CD4-positive, alpha-beta T cell treated with Interleukin-17A for 1 hour (primary cell): ENCODE measurements at regions not wholly inside any gene's neighbourhood (a gene's known extent, or its start where the extent isn't known, plus 50 kb on each side); places are given as distances from the start of the nearest gene placed in this dataset.

ENCODE experiments used
- DNase-seq: peaks from one replicate; pipeline ENCODE4 v3.0.0-alpha.2; 2020

DNA sequence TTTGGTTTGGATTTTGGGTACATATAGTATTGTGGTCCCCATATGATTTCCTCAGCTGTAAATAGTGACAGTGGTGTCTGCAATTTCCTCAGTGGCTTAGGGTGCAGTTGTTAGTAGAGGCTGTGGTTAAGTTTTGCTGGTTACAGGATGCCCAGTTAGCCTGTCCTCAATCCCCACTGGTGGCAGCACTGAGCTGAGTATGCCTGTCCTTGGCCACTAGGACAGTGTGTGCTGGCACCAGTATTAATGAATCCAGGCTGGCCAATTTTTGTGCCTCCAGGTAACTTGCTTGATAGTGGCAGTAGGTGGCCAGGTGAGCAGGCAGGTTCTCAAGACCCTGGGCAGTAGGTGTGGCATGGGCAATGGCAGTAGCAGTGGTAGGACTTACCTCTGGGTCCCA, 973.1 kb downstream of the TMEM182 start:
- DNase-seq, result no peak

DNA sequence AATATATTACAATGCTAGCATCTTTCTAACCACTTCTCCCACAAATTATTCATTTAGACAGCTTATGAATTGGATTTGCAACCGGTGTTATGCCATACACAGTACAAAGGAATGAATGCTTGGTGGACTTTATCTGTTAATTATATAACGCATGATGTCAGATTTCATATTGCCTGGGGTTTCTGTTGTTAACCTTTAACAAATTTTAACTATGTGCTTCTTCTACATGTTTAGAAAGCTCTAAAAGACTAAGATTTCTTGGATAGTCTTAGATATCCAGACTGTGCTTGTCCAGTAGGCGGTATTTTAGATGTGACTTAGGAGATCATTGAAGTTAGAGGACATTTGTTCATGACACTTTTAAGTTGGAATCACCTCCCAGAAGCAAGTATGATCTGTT, 976.3 kb downstream of the TMEM182 start:
- DNase-seq, result no peak

DNA sequence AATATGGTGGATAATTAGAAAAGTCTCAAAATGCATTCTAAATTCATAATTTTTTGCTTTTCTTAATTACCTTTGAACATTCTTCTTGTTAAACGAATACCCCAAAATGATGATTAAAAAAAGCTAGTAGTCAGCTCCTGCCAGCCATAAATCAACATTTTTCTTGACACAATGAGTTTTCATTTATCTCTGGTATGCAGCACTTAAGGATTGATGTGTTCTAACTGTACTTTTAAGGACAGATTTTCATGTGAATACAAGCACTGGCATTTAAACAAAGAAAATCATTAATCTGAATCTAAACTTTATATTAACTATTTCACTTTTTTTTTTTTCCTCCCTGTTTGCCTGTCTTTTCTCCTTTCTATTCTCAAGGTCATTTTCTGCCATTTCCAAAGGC, 976.8 kb downstream of the TMEM182 start:
- DNase-seq, result no peak

DNA sequence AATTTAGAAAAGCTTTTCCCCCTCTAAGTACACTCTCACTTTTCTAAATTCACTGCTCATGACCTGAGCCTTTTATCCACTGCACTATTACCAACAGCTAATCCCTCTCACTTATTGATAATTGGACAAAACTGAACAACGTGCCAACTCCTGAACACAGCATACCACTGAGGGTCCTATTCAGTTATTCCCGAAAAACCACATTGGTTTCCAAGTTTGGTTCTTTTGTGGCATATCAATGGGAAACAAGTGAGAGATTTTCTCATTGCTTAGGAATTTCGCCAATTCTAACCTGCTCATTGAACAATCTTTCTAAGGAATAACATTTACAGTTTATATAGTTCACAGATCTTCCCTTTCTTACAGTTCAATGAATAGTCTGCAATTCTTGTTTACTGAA, 977.4 kb downstream of the TMEM182 start:
- no peak for DNase-seq

DNA sequence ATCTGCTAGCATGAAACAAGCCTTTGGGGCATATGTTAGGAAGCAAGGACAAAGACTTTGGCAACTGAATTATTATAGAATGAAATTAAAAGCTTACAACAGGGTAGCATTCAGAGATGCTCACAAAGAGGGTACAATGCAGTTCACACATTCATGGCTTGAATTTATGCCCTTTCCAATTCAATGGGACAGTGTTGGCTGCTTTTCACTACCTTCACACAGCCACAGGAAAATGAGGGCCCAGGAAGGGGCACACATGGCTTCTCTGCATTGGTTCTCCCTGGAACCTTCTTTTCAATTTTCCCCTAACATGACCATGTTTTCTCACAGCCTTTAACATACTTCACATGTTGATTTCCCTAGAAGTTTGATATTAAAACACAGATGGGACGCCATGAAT, 978.1 kb downstream of the TMEM182 start:
- no peak for DNase-seq

DNA sequence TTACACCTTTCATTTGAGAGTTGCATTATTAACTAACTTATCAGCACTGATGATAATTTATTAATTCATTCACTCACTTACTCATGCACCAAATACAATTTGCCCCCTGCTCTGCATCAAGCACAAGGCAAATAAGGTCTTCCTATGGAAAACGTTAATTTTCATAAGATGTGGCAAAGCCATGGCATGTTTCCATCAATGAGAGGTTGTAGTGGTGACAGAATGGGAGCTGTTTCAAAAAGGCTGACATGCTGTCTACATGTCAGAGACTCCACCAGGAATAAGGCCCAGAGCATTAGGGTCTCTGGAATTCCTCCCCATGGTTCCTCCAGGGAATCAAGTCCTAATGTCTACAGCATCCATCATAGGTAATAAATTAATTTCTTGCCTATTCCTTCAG, 978.8 kb downstream of the TMEM182 start:
- DNase-seq, result no peak

DNA sequence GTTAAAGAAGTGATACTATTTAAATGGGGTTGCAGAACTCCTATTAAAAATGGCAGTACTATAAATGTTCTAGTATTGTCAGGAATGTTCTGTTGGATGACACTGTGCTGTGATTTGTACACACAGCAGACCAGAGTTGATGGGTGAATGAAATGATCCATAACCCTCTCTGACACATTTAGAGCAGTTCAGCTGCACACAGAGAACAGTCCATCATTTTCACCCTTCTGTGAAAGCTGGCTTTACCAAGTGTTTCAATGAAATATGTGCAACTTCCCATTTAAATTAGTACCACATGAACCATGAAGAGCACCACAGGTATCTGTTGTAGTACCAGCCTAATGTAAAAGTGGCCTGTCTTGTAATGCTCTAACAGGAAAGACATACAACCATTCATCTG, 981.4 kb downstream of the TMEM182 start:
- DNase-seq, result no peak

DNA sequence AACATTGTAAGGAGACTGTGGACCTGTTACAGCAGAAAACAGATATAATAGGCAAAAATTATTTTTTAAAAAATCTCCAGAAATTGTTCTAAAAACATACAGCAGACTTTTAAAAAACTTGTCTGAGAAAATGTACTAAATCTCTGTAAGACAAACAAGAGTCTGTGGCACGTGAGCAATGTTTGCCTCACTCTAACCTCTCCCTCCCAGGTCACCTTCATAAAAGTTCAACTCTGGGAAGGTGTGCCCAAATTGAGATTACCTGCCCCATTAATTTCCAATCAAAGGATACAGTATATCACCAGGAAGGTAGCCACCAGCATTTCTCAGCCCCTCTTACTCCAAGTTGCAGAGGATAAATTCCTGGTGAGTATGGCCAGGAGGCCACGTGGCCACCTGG, 992.7 kb downstream of the TMEM182 start:
- DNase-seq, result no peak

DNA sequence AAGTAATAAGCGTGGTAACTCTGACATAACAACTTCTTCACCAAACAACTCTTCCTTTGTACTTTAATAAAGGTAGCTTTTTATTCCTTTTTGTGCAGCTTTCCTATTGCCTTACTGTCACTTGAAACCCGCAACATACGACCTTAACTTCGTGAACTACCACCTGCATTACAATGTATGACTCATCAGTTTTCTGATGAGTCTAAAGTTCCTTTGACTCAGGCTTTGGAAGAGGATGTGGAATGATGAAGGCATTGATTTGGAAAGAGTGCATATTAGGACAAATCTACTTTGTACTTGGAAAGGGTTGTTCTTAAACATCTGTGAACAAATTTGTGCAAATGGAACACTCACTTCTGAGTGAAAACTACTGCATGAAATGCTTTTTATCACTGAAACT, 1012.1 kb downstream of the TMEM182 start:
- no peak for DNase-seq

DNA sequence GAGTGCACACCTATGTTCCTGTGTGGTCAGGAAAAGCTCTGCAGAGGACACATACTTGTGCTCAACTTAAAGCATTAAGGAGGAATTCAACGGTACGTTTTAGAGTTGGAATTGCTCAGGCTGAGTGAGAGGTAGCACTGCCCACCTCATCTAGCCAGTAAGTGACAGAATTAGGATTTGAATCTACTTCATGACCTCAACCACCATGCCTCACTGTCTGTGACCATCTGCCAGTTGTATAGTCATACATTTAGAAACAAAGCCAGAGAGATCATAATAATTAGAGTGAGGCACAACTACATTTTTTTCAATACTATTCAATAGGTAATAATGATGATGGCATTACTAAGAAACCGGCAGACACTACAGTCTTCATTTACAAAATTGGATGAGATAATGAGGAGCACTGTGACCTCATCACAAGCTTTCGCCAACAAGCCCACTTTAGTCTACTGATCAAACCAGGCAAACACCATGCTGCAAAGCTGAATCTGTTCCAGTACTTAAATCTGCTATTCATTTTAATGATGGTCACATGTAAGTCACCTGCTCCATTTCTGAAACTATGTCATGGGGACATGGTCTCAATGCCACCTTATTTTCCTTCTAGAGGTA, 1018.4 kb downstream of the TMEM182 start:
- DNase-seq, result no peak

DNA sequence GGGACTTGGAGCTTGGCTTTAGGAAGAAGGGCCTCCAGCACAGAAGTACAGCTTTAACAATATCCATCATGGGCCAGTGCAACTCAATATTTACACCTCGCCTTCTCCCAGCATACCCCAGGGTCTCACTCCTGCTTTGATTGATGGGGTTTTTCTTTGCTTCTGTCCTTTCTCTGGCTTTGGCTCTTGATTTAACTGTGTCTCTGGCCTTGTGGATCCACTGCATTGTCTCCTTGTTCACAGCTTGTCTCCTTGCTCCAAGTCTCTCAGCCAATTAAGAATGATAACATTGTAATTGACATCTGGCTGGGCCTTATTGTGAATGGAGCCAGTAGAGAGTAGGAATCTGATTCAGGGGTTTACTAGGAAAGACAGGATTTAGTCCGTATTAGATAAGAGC, 1019.5 kb downstream of the TMEM182 start:
- no peak for DNase-seq

DNA sequence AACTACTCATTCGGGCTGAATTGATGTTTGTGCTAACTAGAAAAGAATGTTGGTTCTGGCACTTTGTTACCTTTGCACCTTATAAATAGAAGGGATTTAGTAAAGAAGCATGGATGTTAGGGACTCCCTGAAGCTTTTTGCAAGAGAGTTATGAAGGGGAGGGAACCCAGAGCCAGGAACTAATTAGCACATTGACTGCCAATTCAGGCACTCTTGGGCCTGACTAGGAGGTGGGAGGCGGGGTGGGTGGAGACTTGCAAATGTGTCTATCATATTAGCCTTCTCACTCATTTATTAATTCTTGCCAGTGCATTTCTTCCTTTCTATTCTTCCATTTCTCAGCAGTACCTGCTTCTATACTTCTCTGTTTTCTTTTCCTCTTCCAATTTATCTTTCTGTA, 1022.4 kb downstream of the TMEM182 start:
- no peak for DNase-seq

DNA sequence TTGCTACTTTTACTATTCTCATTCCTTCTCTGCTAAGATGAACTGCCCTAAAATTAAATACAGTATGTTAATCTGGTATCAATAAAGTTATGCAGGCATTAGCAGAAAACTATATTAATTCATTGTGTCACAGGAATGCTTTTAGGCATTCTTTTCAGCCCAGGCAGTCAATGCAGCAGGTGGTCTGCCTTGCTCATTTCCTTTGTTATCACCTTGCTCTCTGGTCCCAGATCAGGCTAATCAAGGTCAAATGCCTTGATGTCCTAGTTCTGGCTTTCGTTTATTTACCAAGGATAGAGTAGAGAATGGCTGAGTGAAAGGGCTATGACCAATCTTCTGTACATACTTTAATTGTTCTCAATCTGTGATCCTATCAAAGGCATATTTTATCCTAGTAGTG, 1023.6 kb downstream of the TMEM182 start:
- DNase-seq, result no peak

DNA sequence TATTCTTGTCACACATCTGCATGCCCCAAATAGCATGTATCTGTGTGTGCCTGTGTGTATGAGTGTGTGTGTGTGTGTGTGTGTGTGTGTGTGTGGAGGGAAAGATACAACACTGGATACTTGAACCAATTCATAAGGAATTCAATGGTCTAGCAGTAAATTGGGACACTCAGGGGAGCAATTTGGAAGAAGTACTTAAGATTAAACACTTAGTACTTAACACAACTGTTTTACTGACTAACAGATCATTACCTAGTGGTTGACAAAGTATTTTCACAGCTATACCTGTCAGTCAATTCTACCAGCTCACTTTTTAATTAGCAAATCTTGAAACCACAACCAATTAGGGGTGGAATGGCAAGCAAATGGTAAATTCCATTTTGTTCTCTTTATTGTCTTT, 1024.1 kb downstream of the TMEM182 start:
- DNase-seq, result no peak

DNA sequence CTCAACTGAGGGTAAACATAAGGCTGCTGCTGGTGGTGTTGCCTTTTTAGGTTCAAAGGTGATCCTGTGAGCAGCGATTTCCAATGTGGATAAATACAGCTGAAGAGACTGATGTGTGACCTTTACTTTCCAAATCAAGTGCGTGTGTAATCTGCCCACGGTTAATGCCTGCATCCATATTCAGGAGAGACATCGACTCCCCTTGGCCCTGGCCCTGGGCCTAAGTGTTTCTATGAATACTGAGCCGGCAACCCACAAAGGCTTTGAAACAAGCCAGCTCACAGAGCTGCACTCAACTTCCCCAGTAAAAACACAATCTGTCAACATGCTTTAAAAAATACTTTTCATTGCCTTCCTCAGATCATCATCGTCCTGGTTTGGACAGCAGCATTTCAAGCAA, 1026.6 kb downstream of the TMEM182 start:
- DNase-seq, result no peak

DNA sequence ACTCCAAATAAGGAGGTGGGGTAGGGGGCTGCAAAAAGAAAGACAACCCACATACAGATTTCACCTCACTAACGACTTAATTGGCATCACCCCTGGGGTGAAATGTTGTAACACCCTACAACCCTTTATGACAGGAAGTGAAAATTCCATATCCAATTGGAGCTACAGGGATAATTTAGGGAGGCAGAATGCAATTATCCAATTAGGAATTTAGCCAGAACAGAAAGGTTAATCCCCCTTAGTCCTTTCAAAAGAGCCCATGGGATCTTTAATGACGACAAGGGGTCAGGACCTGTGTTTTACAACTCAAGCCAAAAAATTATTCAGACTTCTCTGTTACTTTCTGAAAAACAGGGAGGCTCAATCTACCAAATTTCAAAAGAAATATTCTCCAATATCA, 1027.1 kb downstream of the TMEM182 start:
- no peak for DNase-seq

DNA sequence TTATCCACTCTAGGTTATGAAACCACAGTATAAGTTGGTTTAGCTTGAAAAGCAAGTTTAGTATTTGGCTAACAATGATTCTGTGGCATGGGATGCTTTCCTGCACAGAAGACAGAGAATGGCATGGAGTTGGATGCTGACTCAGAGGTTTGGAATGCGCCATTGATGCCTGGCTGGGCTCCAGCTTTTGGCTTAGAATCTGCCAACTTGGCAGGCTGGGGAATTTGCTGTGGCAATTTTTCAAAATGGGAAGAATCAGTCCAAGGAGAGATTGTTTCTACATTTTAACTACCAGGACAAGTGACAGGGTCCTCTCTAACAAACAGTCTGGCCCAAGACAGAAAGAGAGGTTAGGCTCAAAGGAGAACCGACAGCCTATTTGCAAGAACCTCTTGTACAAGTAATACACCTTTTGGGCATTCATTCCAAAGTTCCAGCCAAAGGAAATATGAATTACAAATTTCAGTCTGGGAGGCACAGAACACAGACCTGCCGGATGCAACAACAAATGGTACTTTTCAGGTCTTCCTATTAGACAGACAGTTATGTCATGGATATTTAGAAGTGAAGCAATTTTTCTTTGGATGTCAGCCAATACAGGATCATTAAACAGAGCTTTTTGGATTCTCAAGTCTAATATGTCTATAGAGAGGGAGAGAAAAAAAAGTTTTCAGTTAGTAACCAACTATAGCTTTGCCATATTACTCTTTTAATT, 1027.7 kb downstream of the TMEM182 start:
- DNase-seq, result no peak

DNA sequence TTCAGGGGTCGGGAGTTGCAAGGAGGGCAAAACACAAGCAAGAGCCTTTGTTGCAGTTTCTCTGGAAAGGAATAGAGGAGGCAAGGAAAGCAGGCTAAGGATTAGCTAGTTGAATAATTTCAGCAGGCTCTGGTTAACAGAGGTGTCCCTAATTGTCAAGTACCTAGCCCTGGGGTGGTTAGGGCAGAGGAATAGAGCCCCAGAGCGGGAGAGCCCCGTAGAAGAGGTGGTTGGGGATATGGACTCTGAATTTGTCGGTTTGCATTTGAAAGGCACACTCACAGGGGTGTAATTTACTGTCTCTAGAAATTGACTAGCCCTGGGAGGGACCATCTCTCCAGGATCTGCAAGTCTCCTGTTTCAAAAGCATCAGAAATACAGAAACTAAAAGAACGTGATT, 1030.2 kb downstream of the TMEM182 start:
- no peak for DNase-seq

DNA sequence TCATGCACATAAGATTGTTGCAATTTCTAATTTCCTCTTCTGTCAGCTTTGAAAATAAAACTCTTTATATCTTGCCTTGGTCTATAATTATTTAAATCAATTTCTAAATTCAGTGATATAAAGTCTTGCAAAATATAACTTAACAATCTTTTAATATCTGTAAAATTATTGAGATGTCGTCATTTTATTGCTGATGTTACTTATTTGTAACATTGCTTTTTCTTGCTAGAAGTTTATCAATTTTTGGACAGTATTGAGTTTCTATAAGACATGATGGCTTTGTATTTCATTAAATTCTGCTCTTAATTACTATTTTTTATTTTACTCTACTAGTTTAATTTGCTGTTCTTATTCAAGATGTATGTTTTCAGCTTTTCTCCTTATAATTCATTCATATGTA, 1036.5 kb downstream of the TMEM182 start:
- no peak for DNase-seq

DNA sequence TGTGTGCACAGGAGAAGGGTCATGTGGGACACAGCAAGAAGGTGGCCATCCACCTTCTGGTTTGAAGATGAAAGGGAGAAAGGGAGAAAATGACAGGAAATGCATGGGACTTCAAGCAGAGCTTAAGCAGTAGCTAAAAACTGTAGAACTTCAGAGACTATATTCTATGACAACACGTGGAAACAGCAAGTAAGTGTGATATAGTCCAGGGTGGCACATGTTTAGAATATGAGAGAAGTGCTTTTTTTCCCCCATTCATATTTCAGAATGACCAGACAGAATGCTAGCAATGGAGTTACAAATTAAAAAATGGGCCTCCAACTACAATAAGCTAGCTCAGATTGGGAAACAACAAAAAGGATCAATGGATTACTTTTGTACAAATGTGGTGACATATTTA, 1042.2 kb downstream of the TMEM182 start:
- no peak for DNase-seq

DNA sequence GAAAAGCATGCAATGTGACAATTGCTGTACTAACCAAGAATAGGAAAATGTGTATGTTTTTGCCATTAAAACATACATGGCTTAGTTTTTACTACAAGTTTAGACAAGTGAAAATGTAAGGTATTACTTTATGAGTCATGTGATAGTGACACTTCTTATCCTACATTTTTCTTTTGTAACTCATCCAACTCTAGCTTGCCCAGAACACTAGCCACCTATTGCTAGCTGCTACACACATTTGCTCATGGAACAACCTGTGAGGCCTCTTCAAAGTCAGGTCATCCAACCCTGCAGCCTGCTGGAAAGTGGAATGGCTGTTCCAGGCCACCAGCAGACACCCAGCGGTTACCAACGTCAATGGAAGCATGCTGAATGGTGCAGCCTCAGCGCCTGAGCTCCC, 1043.9 kb downstream of the TMEM182 start:
- no peak for DNase-seq

DNA sequence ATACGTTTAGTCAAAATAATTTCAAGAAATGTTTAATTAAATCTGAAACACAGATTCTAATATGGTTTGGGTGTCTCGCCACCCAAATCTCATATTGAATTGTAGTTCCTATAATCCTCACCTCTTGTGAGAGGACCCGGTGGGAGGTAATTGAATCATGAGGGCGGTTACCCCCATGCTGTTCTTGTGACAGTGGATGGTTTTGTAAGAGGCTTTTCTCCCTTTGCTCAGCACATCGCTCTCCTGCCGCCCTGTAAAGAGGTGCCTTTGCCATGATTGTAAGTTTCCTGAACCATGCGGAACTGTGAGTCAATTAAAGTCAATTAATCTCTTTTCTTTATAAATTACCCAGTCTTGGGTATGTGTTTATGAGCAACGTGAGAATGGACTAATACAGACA, 1045.1 kb upstream of the POU3F3 start:
- DNase-seq, result no peak

DNA sequence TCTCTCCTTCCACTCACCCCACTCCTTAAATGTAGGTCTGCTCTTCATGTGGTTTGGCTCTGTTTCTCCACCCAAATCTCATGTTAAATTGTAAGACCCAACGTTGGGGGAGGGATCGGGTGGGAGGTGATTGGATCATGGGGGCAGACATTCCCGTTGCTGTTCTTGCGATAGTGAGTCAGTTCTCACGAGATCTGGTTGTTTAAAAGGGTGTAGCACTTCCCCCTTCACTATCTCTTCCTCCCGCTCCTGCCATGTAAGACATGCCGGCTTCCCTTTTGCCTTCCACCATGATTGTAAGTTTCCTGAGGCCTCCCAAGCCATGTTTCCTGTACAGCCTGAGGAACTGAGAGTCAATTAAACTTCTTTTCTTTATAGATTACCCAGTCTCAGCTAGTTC, 1044.5 kb upstream of the POU3F3 start:
- no peak for DNase-seq

DNA sequence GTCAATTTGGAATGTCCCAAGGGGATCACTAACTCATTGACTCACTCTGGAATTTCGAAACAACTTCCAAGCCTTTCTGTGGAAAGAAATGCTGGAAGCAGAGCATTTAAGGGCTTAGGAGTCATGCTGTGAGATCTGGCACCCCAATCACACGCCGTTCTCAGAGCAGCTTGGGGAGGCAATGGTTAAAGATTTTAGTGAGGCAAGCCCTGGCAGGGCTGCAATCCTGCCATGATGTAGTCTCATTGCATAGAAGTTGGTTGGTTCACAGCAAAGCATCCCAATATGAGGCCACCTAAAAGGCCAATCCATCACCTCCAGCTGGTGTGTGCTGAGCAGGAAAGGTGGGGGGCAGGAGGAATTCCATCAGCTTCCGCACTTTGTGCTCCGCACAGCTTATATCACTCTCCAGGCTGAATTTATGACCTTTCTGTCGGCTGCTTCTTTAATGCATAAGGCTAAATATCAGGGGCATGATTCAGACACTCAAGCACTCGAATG, 1043.9 kb upstream of the POU3F3 start:
- no peak for DNase-seq

DNA sequence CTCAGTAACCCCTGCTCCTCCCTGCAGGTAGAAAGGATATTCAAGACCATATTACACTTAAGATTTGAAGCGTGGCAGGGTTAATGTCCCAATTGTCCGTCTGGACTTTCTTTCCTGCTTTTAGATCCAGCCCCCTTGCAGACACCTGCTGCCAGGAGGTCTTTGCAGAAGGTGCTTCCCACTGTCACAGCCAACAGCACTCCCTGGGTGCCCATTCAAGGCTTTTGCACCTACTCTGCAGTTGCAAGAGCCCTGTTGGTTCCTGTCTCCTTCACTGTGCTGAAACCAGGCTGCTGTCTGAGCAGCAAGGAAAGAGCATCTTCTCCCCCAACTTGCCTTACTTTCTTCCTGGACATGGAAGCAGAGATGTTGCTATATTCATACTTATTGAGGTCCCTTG, 1043.0 kb upstream of the POU3F3 start:
- DNase-seq, result no peak
